HFF-Myc (cell line): ENCODE measurements at regions not wholly inside any gene's neighbourhood (a gene's known extent, or its start where the extent isn't known, plus 50 kb on each side); places are given as distances from the start of the nearest gene placed in this dataset.

Experiments used
- DNase-seq: peaks from one replicate; pipeline ENCODE4 v3.0.0-alpha.2; 2011; ENCODE audit warnings: low read depth; ENCODE audit errors: extremely low read depth
- H3K4me3 ChIP-seq: replicated peaks from 2 replicates; pipeline ENCODE4 v1.5.1; 2011; ENCODE audit warnings: low read depth, mild to moderate bottlenecking, control low read depth, low read length
- CTCF ChIP-seq: IDR thresholded peaks from 2 replicates; pipeline ENCODE4 v1.5.1; 2012; ENCODE audit warnings: mild to moderate bottlenecking, low read depth, low read length, control low read depth; ENCODE audit errors: missing control alignments

GRCh38 chr15:101539930-101540329, 50.4 kb upstream of the PCSK6 start:
- DNase-seq, result no peak
- no peak for TF ChIP-seq CTCF
- H3K4me3 ChIP-seq, result no peak overlapping the region

- no peak overlapping the region for H3K4me3 ChIP-seq
- no peak for DNase-seq
- no peak for TF ChIP-seq CTCF
Measured at GRCh38 chr15:101539492-101539891, 50.0 kb upstream of the PCSK6 start.
